DMS53 treated with DMSO at 0.1 percent for 48 hours (cell line): ENCODE measurements at regions not wholly inside any gene's neighbourhood (a gene's known extent, or its start where the extent isn't known, plus 50 kb on each side); places are given as distances from the start of the nearest gene placed in this dataset.

Experiments
- DNase-seq: peaks from one replicate; lab custom pipeline; 2025; ENCODE audit not compliant: unreplicated experiment; lab: John Stamatoyannopoulos, UW

- peak; percentile 45 for DNase-seq
These were observed 50.7 kb upstream of the PNMA8B start for GRCh38 chr19:46546194-46546896.

GRCh38 chr19:46550684-46551083 is 50.4 kb upstream of the CALM3 start:
- no peak for DNase-seq

- no peak for DNase-seq
These were observed 50.0 kb upstream of the CALM3 start for GRCh38 chr19:46551164-46551563.
